NT2/D1 (cell line): ENCODE measurements at regions not wholly inside any gene's neighbourhood (a gene's known extent, or its start where the extent isn't known, plus 50 kb on each side); places are given as distances from the start of the nearest gene placed in this dataset.

Source experiments
- DNase-seq: peaks from one replicate; pipeline ENCODE4 v3.0.0-alpha.2; 2011; ENCODE audit warnings: low read depth, low spot score
- H3K27me3 ChIP-seq: 2 replicates; pipeline ENCODE4 v1.6.0; 2011; ENCODE audit warnings: mild to moderate bottlenecking; ENCODE audit not compliant: insufficient read length, insufficient read depth
- H3K36me3 ChIP-seq: 2 replicates; pipeline ENCODE4 v1.6.1; 2011; ENCODE audit warnings: mild to moderate bottlenecking, low read length, mixed read lengths; ENCODE audit not compliant: insufficient read depth, insufficient read length
- H3K4me1 ChIP-seq: 2 replicates; pipeline ENCODE4 v1.5.1; 2011; ENCODE audit not compliant: insufficient read depth, insufficient read length
- H3K4me3 ChIP-seq: 2 replicates; pipeline ENCODE4 v1.5.1; 2011; ENCODE audit warnings: low read depth; ENCODE audit not compliant: insufficient read length
- H3K9ac ChIP-seq: 2 replicates; pipeline ENCODE4 v1.6.0; 2011; ENCODE audit warnings: low read depth; ENCODE audit not compliant: insufficient read length
- H3K9me3 ChIP-seq: 2 replicates; pipeline ENCODE4 v1.5.1; 2011; ENCODE audit warnings: mild to moderate bottlenecking, low read length; ENCODE audit not compliant: insufficient read depth
- SUZ12 ChIP-seq: IDR thresholded peaks from 2 replicates; pipeline ENCODE4 v1.6.1; 2011; ENCODE audit not compliant: insufficient read length, insufficient read depth; ENCODE audit errors: extremely low read depth
- YY1 ChIP-seq: IDR thresholded peaks from 2 replicates; pipeline ENCODE4 v1.6.1; 2011; ENCODE audit not compliant: insufficient read length, insufficient read depth
- ZNF274 ChIP-seq: IDR thresholded peaks from 2 replicates; pipeline ENCODE4 v1.6.1; 2011; ENCODE audit warnings: mild to moderate bottlenecking, low read depth, low read length

- no peak overlapping the region for H3K9ac ChIP-seq
- H3K4me1 ChIP-seq: no peaks in the 10 kb centered on the region
- H3K4me3 ChIP-seq: no peak overlapping the region
- no peaks in the 10 kb centered on the region for H3K9me3 ChIP-seq
- DNase-seq: peak; percentile 20
- no peaks in the 10 kb centered on the region for H3K27me3 ChIP-seq
- no peaks in the 10 kb centered on the region for H3K36me3 ChIP-seq
- TF ChIP-seq YY1: no peak
- TF ChIP-seq SUZ12: no peak
- TF ChIP-seq ZNF274: no peak
Measured at GRCh38 chr1:68819190-68819829, 322.4 kb upstream of the DEPDC1 start.

GRCh38 chr1:68820151-68820550 lies 323.3 kb upstream of the DEPDC1 start:
- Histone ChIP-seq H3K4me3 (no peak overlapping the region), H3K36me3 (no peaks in the 10 kb centered on the region), H3K27me3 (no peaks in the 10 kb centered on the region), H3K9ac (no peak overlapping the region), H3K9me3 (no peaks in the 10 kb centered on the region), H3K4me1 (no peaks in the 10 kb centered on the region)
- no peak for DNase-seq
- TF ChIP-seq YY1 (no peak), SUZ12 (no peak), ZNF274 (no peak)

GRCh38 chr1:68826836-68827235 lies 330.0 kb upstream of the DEPDC1 start:
- Histone ChIP-seq H3K9ac (no peak overlapping the region), H3K9me3 (peaks cover 20% of the 10 kb centered on the region), H3K4me3 (no peak overlapping the region), H3K27me3 (no peaks in the 10 kb centered on the region), H3K4me1 (no peaks in the 10 kb centered on the region), H3K36me3 (no peaks in the 10 kb centered on the region)
- no peak for TF ChIP-seq SUZ12
- no peak for TF ChIP-seq ZNF274
- TF ChIP-seq YY1: no peak
- DNase-seq: no peak

GRCh38 chr1:68827261-68827660 lies 330.4 kb upstream of the DEPDC1 start:
- H3K4me1 ChIP-seq: no peaks in the 10 kb centered on the region
- no peak overlapping the region for H3K4me3 ChIP-seq
- no peaks in the 10 kb centered on the region for H3K36me3 ChIP-seq
- no peak for TF ChIP-seq YY1
- no peak for TF ChIP-seq ZNF274
- TF ChIP-seq SUZ12: no peak
- peaks cover 20% of the 10 kb centered on the region for H3K9me3 ChIP-seq
- H3K9ac ChIP-seq: no peak overlapping the region
- H3K27me3 ChIP-seq: no peaks in the 10 kb centered on the region
- no peak for DNase-seq

GRCh38 chr1:68828013-68828412 lies 331.1 kb upstream of the DEPDC1 start:
- Histone ChIP-seq H3K4me3 (no peak overlapping the region), H3K9me3 (peaks cover 20% of the 10 kb centered on the region), H3K9ac (no peak overlapping the region), H3K4me1 (no peaks in the 10 kb centered on the region), H3K27me3 (no peaks in the 10 kb centered on the region), H3K36me3 (no peaks in the 10 kb centered on the region)
- TF ChIP-seq ZNF274 (no peak), SUZ12 (no peak), YY1 (no peak)
- DNase-seq: no peak

- no peaks in the 10 kb centered on the region for H3K36me3 ChIP-seq
- TF ChIP-seq SUZ12 (no peak), YY1 (no peak), ZNF274 (no peak)
- no peaks in the 10 kb centered on the region for H3K27me3 ChIP-seq
- H3K4me3 ChIP-seq: no peak overlapping the region
- no peak overlapping the region for H3K9ac ChIP-seq
- no peak for DNase-seq
- H3K9me3 ChIP-seq: peaks cover 14% of the 10 kb centered on the region
- H3K4me1 ChIP-seq: no peaks in the 10 kb centered on the region
Measured at GRCh38 chr1:68831281-68831680, 334.4 kb upstream of the DEPDC1 start.

- Histone ChIP-seq H3K4me1 (no peaks in the 10 kb centered on the region), H3K9ac (no peak overlapping the region), H3K9me3 (no peaks in the 10 kb centered on the region), H3K27me3 (no peaks in the 10 kb centered on the region), H3K4me3 (no peak overlapping the region), H3K36me3 (no peaks in the 10 kb centered on the region)
- no peak for TF ChIP-seq ZNF274
- TF ChIP-seq SUZ12: no peak
- TF ChIP-seq YY1: no peak
- no peak for DNase-seq
Measured at GRCh38 chr1:68848017-68848416, 351.1 kb upstream of the DEPDC1 start.

GRCh38 chr1:68868606-68869005 lies 371.7 kb upstream of the DEPDC1 start:
- Histone ChIP-seq H3K4me1 (no peaks in the 10 kb centered on the region), H3K27me3 (no peaks in the 10 kb centered on the region), H3K36me3 (no peaks in the 10 kb centered on the region), H3K4me3 (no peak overlapping the region), H3K9me3 (no peaks in the 10 kb centered on the region; the same call in 1 of the 2 replicates), H3K9ac (no peak overlapping the region)
- TF ChIP-seq YY1 (no peak), SUZ12 (no peak), ZNF274 (no peak)
- no peak for DNase-seq
